GM23338 (cell line): ENCODE measurements at regions not wholly inside any gene's neighbourhood (a gene's known extent, or its start where the extent isn't known, plus 50 kb on each side); places are given as distances from the start of the nearest gene placed in this dataset.
A peak's percentile ranks its signal among the peaks of the same experiment; 100 is the strongest.

Source experiments
- ATAC-seq: fragments of 200-7000 bp; cut with Tn5 transposase; 3 replicates; pipeline ENCODE4 v1.9.1; 2020
- DNase-seq: peaks from one replicate; pipeline ENCODE4 v3.0.0-alpha.2; 2015; ENCODE audit warnings: low spot score
- H2AFZ ChIP-seq: fragments of 200-600 bp; sonication (generic); 2 replicates; pipeline ENCODE4 v1.8.0; 2016; ENCODE audit warnings: antibody characterized with exemption, mild to moderate bottlenecking, moderate library complexity
- H3F3A ChIP-seq: fragments of 200-600 bp; sonication (generic); replicated peaks from 2 replicates; pipeline ENCODE4 v1.8.0; 2017; ENCODE audit warnings: antibody characterized with exemption, mixed run types, low read depth
- H3K27ac ChIP-seq: fragments of 200-600 bp; sonication (generic); 2 replicates; pipeline ENCODE4 v1.6.1; 2016; ENCODE audit warnings: low read depth
- H3K27me3 ChIP-seq: fragments of 200-600 bp; sonication (generic); 2 replicates; pipeline ENCODE4 v1.8.0; 2016; ENCODE audit warnings: mild to moderate bottlenecking, mixed run types, moderate library complexity; ENCODE audit not compliant: insufficient read depth
- H3K36me3 ChIP-seq: fragments of 200-600 bp; sonication (generic); 2 replicates; pipeline ENCODE4 v1.8.0; 2016; ENCODE audit warnings: mild to moderate bottlenecking; ENCODE audit not compliant: insufficient read depth
- H3K4me1 ChIP-seq: fragments of 200-600 bp; sonication (generic); 2 replicates; pipeline ENCODE4 v1.8.0; 2016; ENCODE audit warnings: mild to moderate bottlenecking, moderate library complexity; ENCODE audit not compliant: insufficient read depth
- H3K4me2 ChIP-seq: fragments of 200-600 bp; sonication (generic); 2 replicates; pipeline ENCODE4 v1.7.1; 2017; ENCODE audit warnings: mixed run types
- H3K4me3 ChIP-seq: fragments of 200-600 bp; sonication (generic); 2 replicates; pipeline ENCODE4 v1.6.1; 2016; ENCODE audit warnings: mixed run types
- H3K79me2 ChIP-seq: fragments of 200-600 bp; sonication (generic); replicated peaks from 2 replicates; pipeline ENCODE4 v1.8.0; 2017; ENCODE audit warnings: mild to moderate bottlenecking; ENCODE audit not compliant: insufficient read depth
- H3K9me2 ChIP-seq: fragments of 200-600 bp; sonication (generic); 2 replicates; pipeline ENCODE4 v1.8.0; 2017; ENCODE audit not compliant: insufficient read depth
- H4K20me1 ChIP-seq: fragments of 200-600 bp; sonication (generic); replicated peaks from 2 replicates; pipeline ENCODE4 v1.8.0; 2017; ENCODE audit warnings: mild to moderate bottlenecking; ENCODE audit not compliant: insufficient read depth
- H3K27ac Mint-ChIP-seq: 2 replicates; pipeline ENCODE4 v1.8.0; 2020; ENCODE audit warnings: inconsistent platforms, mild to moderate bottlenecking, moderate library complexity, mixed read lengths
- H3K27me3 Mint-ChIP-seq: 3 replicates; pipeline ENCODE4 v1.8.0; 2022; ENCODE audit warnings: low read depth, mild to moderate bottlenecking, moderate library complexity, mixed read lengths, inconsistent platforms; ENCODE audit not compliant: insufficient read depth, poor library complexity
- H3K36me3 Mint-ChIP-seq: 3 replicates; pipeline ENCODE4 v1.8.0; 2021; ENCODE audit warnings: low read depth, mild to moderate bottlenecking, inconsistent platforms, moderate library complexity, mixed read lengths
- H3K4me1 Mint-ChIP-seq: 3 replicates; pipeline ENCODE4 v1.8.0; 2020; ENCODE audit warnings: mild to moderate bottlenecking, inconsistent platforms, mixed read lengths
- H3K4me3 Mint-ChIP-seq: 3 replicates; pipeline ENCODE4 v1.8.0; 2021; ENCODE audit warnings: moderate library complexity, mild to moderate bottlenecking, inconsistent platforms, mixed read lengths
- H3K9me3 Mint-ChIP-seq: 3 replicates; pipeline ENCODE4 v1.8.0; 2020; ENCODE audit warnings: moderate library complexity, mild to moderate bottlenecking, inconsistent platforms, mixed read lengths
- EZH2phosphoT487 ChIP-seq: fragments of 200-600 bp; sonication (generic); IDR thresholded peaks from one replicate; pipeline ENCODE4 v1.8.1; 2018; ENCODE audit warnings: antibody characterized with exemption; ENCODE audit not compliant: unreplicated experiment
- JUNB ChIP-seq: IDR thresholded peaks from one replicate; pipeline ENCODE4 v1.6.1; 2016; ENCODE audit warnings: antibody characterized with exemption; ENCODE audit not compliant: unreplicated experiment
- NANOG ChIP-seq: IDR thresholded peaks from 2 replicates; pipeline ENCODE4 v1.6.1; 2016; ENCODE audit warnings: antibody characterized with exemption, borderline replicate concordance
- POLR2AphosphoS5 ChIP-seq: IDR thresholded peaks from 2 replicates; pipeline ENCODE4 v1.6.1; 2016; ENCODE audit warnings: antibody characterized with exemption, low read depth
- REST ChIP-seq: IDR thresholded peaks from one replicate; pipeline ENCODE4 v1.6.1; 2018; ENCODE audit warnings: antibody characterized with exemption; ENCODE audit not compliant: unreplicated experiment
- ZNF114 ChIP-seq: fragments of 250-450 bp; sonication (Bioruptor Pico); IDR thresholded peaks from 2 replicates; pipeline ENCODE4 v1.5.0; 2020; ENCODE audit warnings: mild to moderate bottlenecking, moderate library complexity
- ZNF331 ChIP-seq: fragments of 250-450 bp; sonication (Bioruptor Pico); IDR thresholded peaks from 2 replicates; pipeline ENCODE4 v1.5.0; 2020; ENCODE audit warnings: low read depth, mild to moderate bottlenecking, moderate library complexity
- ZNF462 ChIP-seq: fragments of 250-450 bp; sonication (Bioruptor Pico); IDR thresholded peaks from 2 replicates; pipeline ENCODE4 v1.5.0; 2020; ENCODE audit warnings: mild to moderate bottlenecking, moderate library complexity
- TF ChIP-seq, protein P1 (sequence below): IDR thresholded peaks from 2 replicates; pipeline ENCODE4 v1.6.1; 2016; ENCODE audit warnings: antibody characterized with exemption

DNA sequence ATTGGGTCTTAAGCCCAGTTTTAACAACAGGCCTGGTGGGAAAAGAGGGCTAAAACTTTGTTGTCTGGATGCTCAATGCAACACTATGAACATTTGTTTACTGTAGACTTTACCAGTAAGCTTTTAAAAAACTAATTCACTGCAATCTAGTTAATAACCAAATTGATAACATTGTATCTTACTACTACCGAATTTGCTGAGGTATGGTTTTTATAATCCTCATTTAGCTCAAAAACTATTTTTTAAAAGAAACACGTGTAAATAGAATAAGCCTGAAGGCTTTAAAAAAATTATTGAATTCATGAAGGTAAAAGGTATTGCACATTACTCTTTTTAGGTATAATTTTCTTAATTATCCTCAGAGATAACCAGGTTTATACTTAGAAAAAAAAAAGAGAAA is 500.6 kb downstream of the RWDD3 start:
- DNase-seq (no peak), ATAC-seq (no peak)
- Mint-ChIP-seq H3K4me1 (no peaks in the 10 kb centered on the region), H3K9me3 (peaks cover 12% of the 10 kb centered on the region; the same call in 2 of the 3 replicates), H3K36me3 (peaks cover 3% of the 10 kb centered on the region; the same call in 1 of the 3 replicates), H3K4me3 (no peak overlapping the region), H3K27me3 (peaks cover 3% of the 10 kb centered on the region), H3K27ac (no peak overlapping the region)
- Histone ChIP-seq H3K27ac (no peak overlapping the region), H3K36me3 (no peaks in the 10 kb centered on the region), H3K4me1 (no peaks in the 10 kb centered on the region), H2AFZ (no peak overlapping the region), H3K79me2 (no peaks in the 10 kb centered on the region), H3K4me3 (no peak overlapping the region), H4K20me1 (no peaks in the 10 kb centered on the region), H3K4me2 (no peak overlapping the region), H3K9me2 (no peaks in the 10 kb centered on the region), H3K27me3 (no peaks in the 10 kb centered on the region), H3F3A (no peaks in the 10 kb centered on the region)
- TF ChIP-seq POLR2AphosphoS5 (no peak), NANOG (no peak), ZNF114 (CRISPR knock-in tag) (no peak), EZH2phosphoT487 (no peak)
- TF ChIP-seq, protein P1, sequence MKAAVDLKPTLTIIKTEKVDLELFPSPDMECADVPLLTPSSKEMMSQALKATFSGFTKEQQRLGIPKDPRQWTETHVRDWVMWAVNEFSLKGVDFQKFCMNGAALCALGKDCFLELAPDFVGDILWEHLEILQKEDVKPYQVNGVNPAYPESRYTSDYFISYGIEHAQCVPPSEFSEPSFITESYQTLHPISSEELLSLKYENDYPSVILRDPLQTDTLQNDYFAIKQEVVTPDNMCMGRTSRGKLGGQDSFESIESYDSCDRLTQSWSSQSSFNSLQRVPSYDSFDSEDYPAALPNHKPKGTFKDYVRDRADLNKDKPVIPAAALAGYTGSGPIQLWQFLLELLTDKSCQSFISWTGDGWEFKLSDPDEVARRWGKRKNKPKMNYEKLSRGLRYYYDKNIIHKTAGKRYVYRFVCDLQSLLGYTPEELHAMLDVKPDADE: no peak

GRCh38 chr1:95742591-95743089 is 508.6 kb downstream of the RWDD3 start:
- Mint-ChIP-seq H3K9me3 (peaks cover 8% of the 10 kb centered on the region; the same call in 2 of the 3 replicates), H3K4me1 (peaks cover 11% of the 10 kb centered on the region; the same call in 2 of the 3 replicates), H3K36me3 (peaks cover 3% of the 10 kb centered on the region; the same call in 1 of the 3 replicates), H3K4me3 (no peak overlapping the region), H3K27me3 (peaks cover 5% of the 10 kb centered on the region), H3K27ac (peak overlapping the region; percentile 84)
- H2AFZ ChIP-seq: peak overlapping the region; percentile 49; the same call in 1 of the 2 replicates
- H3K36me3 ChIP-seq: no peaks in the 10 kb centered on the region
- H3K27me3 ChIP-seq: no peaks in the 10 kb centered on the region
- H3K9me2 ChIP-seq: peaks cover 6% of the 10 kb centered on the region; the same call in 1 of the 2 replicates
- H3K4me2 ChIP-seq: no peak overlapping the region
- ATAC-seq (peak; percentile 76), DNase-seq (no peak)
- H3K4me1 ChIP-seq: no peaks in the 10 kb centered on the region
- no peaks in the 10 kb centered on the region for H3K79me2 ChIP-seq
- H4K20me1 ChIP-seq: no peaks in the 10 kb centered on the region
- no peak overlapping the region for H3K27ac ChIP-seq
- H3F3A ChIP-seq: no peaks in the 10 kb centered on the region
- H3K4me3 ChIP-seq: no peak overlapping the region
- TF ChIP-seq, protein P1: no peak
- no peak for TF ChIP-seq ZNF114 (CRISPR knock-in tag)
- no peak for TF ChIP-seq JUNB
- no peak for TF ChIP-seq POLR2AphosphoS5
- no peak for TF ChIP-seq ZNF331 (CRISPR knock-in tag)
- TF ChIP-seq REST: no peak
- no peak for TF ChIP-seq ZNF462
- TF ChIP-seq EZH2phosphoT487: no peak
